ENCODE measurements at regions not wholly inside any gene's neighbourhood (a gene's known extent, or its start where the extent isn't known, plus 50 kb on each side); places are given as distances from the start of the nearest gene placed in this dataset.

GRCh38 chr6:91645811-91646210 is 1058.9 kb upstream of the MAP3K7 start:
- no peaks in the 10 kb centered on the region for H3K4me1 Mint-ChIP-seq (ENCODE audit: low read depth, unreplicated experiment)
- no peak overlapping the region for H3K4me3 Mint-ChIP-seq (ENCODE audit: unreplicated experiment)
- TF ChIP-seq, protein P1, sequence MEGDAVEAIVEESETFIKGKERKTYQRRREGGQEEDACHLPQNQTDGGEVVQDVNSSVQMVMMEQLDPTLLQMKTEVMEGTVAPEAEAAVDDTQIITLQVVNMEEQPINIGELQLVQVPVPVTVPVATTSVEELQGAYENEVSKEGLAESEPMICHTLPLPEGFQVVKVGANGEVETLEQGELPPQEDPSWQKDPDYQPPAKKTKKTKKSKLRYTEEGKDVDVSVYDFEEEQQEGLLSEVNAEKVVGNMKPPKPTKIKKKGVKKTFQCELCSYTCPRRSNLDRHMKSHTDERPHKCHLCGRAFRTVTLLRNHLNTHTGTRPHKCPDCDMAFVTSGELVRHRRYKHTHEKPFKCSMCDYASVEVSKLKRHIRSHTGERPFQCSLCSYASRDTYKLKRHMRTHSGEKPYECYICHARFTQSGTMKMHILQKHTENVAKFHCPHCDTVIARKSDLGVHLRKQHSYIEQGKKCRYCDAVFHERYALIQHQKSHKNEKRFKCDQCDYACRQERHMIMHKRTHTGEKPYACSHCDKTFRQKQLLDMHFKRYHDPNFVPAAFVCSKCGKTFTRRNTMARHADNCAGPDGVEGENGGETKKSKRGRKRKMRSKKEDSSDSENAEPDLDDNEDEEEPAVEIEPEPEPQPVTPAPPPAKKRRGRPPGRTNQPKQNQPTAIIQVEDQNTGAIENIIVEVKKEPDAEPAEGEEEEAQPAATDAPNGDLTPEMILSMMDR (IDR thresholded peaks at IDR 0.05; ENCODE audit: partially characterized antibody, unreplicated experiment), result no peak
- DNase-seq, result no peak
- H3K27ac Mint-ChIP-seq (ENCODE audit: unreplicated experiment), result no peak overlapping the region
- peaks cover 1% of the 10 kb centered on the region for H3K9me3 Mint-ChIP-seq (ENCODE audit: unreplicated experiment)
- H3K36me3 Mint-ChIP-seq (ENCODE audit: unreplicated experiment), result peaks cover 7% of the 10 kb centered on the region
- H3K27me3 Mint-ChIP-seq (ENCODE audit: unreplicated experiment), result no peaks in the 10 kb centered on the region

GRCh38 chr6:91637217-91637616 is 1050.3 kb upstream of the MAP3K7 start:
- no peak overlapping the region for H3K27ac Mint-ChIP-seq (ENCODE audit: unreplicated experiment)
- H3K9me3 Mint-ChIP-seq (ENCODE audit: unreplicated experiment), result peaks cover 9% of the 10 kb centered on the region
- no peak overlapping the region for H3K4me3 Mint-ChIP-seq (ENCODE audit: unreplicated experiment)
- TF ChIP-seq, protein P1 (IDR thresholded peaks at IDR 0.05; ENCODE audit: partially characterized antibody, unreplicated experiment), result no peak
- peaks cover 12% of the 10 kb centered on the region for H3K36me3 Mint-ChIP-seq (ENCODE audit: unreplicated experiment)
- no peaks in the 10 kb centered on the region for H3K27me3 Mint-ChIP-seq (ENCODE audit: unreplicated experiment)
- H3K4me1 Mint-ChIP-seq (ENCODE audit: low read depth, unreplicated experiment), result peaks cover 30% of the 10 kb centered on the region
- no peak for DNase-seq

DNA sequence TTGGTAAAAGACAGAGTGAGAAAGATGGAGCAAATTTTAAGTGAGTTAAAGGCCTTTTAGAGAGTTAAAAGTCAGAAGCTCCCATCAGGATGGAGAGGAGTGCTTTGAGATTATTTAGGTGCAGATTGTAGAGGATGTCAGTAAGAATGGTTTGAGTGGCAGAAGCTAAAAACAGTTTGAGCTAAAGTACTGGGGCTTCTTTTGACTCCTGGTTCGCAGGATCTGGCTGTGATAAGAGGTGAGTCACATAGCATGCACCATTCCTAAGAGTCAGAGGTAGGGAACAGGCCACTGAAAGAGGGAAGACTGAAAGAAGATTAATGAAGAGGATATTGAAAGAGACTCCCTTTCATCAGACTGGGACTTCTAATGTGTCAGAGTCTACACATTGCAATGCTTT is 1047.9 kb upstream of the MAP3K7 start:
- Mint-ChIP-seq H3K27me3 (ENCODE audit: unreplicated experiment) (no peaks in the 10 kb centered on the region), H3K4me1 (ENCODE audit: low read depth, unreplicated experiment) (peaks cover 35% of the 10 kb centered on the region), H3K27ac (ENCODE audit: unreplicated experiment) (no peak overlapping the region), H3K9me3 (ENCODE audit: unreplicated experiment) (peaks cover 9% of the 10 kb centered on the region), H3K4me3 (ENCODE audit: unreplicated experiment) (no peak overlapping the region), H3K36me3 (ENCODE audit: unreplicated experiment) (peaks cover 12% of the 10 kb centered on the region)
- DNase-seq, result no peak
- TF ChIP-seq, protein P1 (IDR thresholded peaks at IDR 0.05; ENCODE audit: partially characterized antibody, unreplicated experiment), result no peak

DNA sequence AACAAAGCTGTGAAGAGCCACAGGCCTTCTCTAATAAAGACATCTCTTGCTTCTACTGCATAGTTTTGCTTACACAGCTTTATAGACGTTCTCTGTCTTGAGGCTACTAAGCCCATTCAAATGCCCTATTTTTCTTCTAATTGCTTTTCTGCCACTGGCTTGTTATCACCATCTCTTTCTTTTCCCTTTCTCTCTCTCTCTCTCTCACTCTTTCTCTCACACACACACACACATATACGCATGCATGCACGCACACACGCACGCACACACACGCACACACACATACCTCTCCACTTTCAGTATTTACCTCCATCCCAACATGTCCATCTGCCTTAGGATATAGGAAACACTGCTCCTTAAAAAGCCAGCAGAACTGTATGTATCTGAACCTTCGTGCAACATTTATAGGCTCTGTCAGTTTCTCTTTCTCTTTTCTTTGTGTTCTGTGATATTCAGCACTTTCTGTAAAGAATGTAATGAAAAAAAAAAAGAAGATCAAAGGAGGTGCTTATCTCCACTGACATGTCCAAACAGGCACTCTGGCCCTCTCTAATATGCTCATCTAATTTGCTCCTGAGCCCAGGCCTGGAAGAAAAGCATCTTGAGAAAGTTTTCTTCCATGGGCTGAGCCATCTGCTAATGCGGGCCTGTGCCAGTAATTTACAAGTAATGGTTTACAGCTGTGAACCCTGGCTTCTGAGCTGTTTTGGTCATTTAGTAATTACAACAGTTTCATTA is 1046.7 kb upstream of the MAP3K7 start:
- Mint-ChIP-seq H3K27me3 (ENCODE audit: unreplicated experiment) (no peaks in the 10 kb centered on the region), H3K4me3 (ENCODE audit: unreplicated experiment) (peak overlapping the region; percentile 8), H3K27ac (ENCODE audit: unreplicated experiment) (peak overlapping the region; percentile 73), H3K9me3 (ENCODE audit: unreplicated experiment) (peaks cover 9% of the 10 kb centered on the region), H3K36me3 (ENCODE audit: unreplicated experiment) (peaks cover 7% of the 10 kb centered on the region), H3K4me1 (ENCODE audit: low read depth, unreplicated experiment) (peaks cover 35% of the 10 kb centered on the region)
- TF ChIP-seq, protein P1 (IDR thresholded peaks at IDR 0.05; ENCODE audit: partially characterized antibody, unreplicated experiment), result no peak
- DNase-seq, result peak; percentile 36

DNA sequence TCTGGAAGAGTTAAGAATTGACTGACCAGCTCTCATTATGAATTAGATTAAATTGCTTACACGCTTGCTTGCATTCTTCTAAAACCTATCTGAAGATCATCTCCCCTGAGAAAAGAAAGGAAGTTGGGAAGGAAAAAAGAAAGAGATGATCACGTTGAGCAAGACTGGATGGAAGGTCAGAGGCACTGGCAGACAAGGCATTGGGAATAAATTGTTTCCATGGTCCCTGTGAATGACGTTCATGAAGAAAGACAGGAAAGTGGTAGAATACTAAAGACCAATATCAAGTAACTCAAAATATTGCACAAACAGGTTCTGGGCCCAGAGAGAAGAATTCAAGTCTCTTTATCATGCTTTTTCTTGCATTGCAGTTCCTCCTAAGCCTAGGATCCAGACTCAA is 1045.4 kb upstream of the MAP3K7 start:
- Mint-ChIP-seq H3K4me3 (ENCODE audit: unreplicated experiment) (no peak overlapping the region), H3K27ac (ENCODE audit: unreplicated experiment) (no peak overlapping the region), H3K9me3 (ENCODE audit: unreplicated experiment) (peaks cover 6% of the 10 kb centered on the region), H3K4me1 (ENCODE audit: low read depth, unreplicated experiment) (peaks cover 32% of the 10 kb centered on the region), H3K27me3 (ENCODE audit: unreplicated experiment) (no peaks in the 10 kb centered on the region), H3K36me3 (ENCODE audit: unreplicated experiment) (peaks cover 7% of the 10 kb centered on the region)
- TF ChIP-seq, protein P1 (IDR thresholded peaks at IDR 0.05; ENCODE audit: partially characterized antibody, unreplicated experiment), result no peak
- DNase-seq, result no peak

All from glutamatergic neuron (in vitro differentiated cells).